ENCODE measurements at regions not wholly inside any gene's neighbourhood (a gene's known extent, or its start where the extent isn't known, plus 50 kb on each side); places are given as distances from the start of the nearest gene placed in this dataset.

GRCh38 chr6:165894171-165894825 is 231.3 kb upstream of the PDE10A start:
- no peak for TF ChIP-seq CTCF (IDR thresholded peaks at IDR 0.05)
- no peak for TF ChIP-seq POLR2A (IDR thresholded peaks at IDR 0.05)
- TF ChIP-seq POLR2AphosphoS5 (IDR thresholded peaks at IDR 0.05) = no peak
- TF ChIP-seq EP300 (IDR thresholded peaks at IDR 0.05) = no peak
- Histone ChIP-seq H3K36me3 (no peaks in the 10 kb centered on the region), H3K27ac (no peak overlapping the region), H3K4me3 (no peak overlapping the region), H3K4me1 (peaks cover 0 to 8% (median 3%) of the 10 kb centered on the region in 4 donors), H3K27me3 (no peaks in the 10 kb centered on the region), H3K9me3 (no peaks in the 10 kb centered on the region)
- intact Hi-C loops (cut with DNase I) = no loop called here
- no peak for DNase-seq
- WGBS, 2 donors = 78 to 88% methylated on average over 10 of the region's 10 CpGs

- TF ChIP-seq EP300 (IDR thresholded peaks at IDR 0.05) (no peak), CTCF (IDR thresholded peaks at IDR 0.05) (no peak), POLR2A (IDR thresholded peaks at IDR 0.05) (no peak), POLR2AphosphoS5 (IDR thresholded peaks at IDR 0.05) (no peak)
- H3K27ac ChIP-seq = no peak overlapping the region
- no peak overlapping the region for H3K4me3 ChIP-seq
- DNase-seq = no peak
- 82 to 86% methylated on average over 6 of the region's 6 CpGs for WGBS, 2 donors
- intact Hi-C loops (cut with DNase I) = no loop called here
- H3K4me1 ChIP-seq = peaks cover 0 to 8% (median 3%) of the 10 kb centered on the region in 4 donors
- no peaks in the 10 kb centered on the region for H3K9me3 ChIP-seq
- H3K27me3 ChIP-seq = no peaks in the 10 kb centered on the region
- H3K36me3 ChIP-seq = no peaks in the 10 kb centered on the region
These were observed 230.4 kb upstream of the PDE10A start for GRCh38 chr6:165893431-165893830.

GRCh38 chr6:165891320-165891719 is 228.3 kb upstream of the PDE10A start:
- Histone ChIP-seq H3K27me3 (no peaks in the 10 kb centered on the region), H3K36me3 (no peaks in the 10 kb centered on the region), H3K4me1 (peaks cover 0 to 8% (median 3%) of the 10 kb centered on the region in 4 donors), H3K27ac (no peak overlapping the region), H3K4me3 (no peak overlapping the region), H3K9me3 (no peaks in the 10 kb centered on the region)
- DNase-seq = no peak
- intact Hi-C loops (cut with DNase I) = no loop called here
- 85 to 86% methylated on average over 5 of the region's 5 CpGs for WGBS, 2 donors
- TF ChIP-seq CTCF (IDR thresholded peaks at IDR 0.05) (no peak), EP300 (IDR thresholded peaks at IDR 0.05) (no peak), POLR2AphosphoS5 (IDR thresholded peaks at IDR 0.05) (no peak), POLR2A (IDR thresholded peaks at IDR 0.05) (no peak)

- Histone ChIP-seq H3K27ac (no peak overlapping the region), H3K36me3 (no peaks in the 10 kb centered on the region), H3K4me1 (peaks cover 0 to 11% (median 3%) of the 10 kb centered on the region in 4 donors), H3K9me3 (no peaks in the 10 kb centered on the region), H3K4me3 (no peak overlapping the region), H3K27me3 (no peaks in the 10 kb centered on the region)
- 43 to 48% methylated on average over 9 of the region's 9 CpGs for whole genome bisulfite sequencing, 2 donors
- intact Hi-C loops (cut with DNase I) = no loop called here
- TF ChIP-seq EP300 (IDR thresholded peaks at IDR 0.05) (no peak), POLR2A (IDR thresholded peaks at IDR 0.05) (no peak), POLR2AphosphoS5 (IDR thresholded peaks at IDR 0.05) (no peak), CTCF (IDR thresholded peaks at IDR 0.05) (peak in 1 of 4 experiments; percentile 21)
- no peak for DNase-seq
These were observed 227.3 kb upstream of the PDE10A start for GRCh38 chr6:165890404-165890735.
